ENCODE measurements at regions not wholly inside any gene's neighbourhood (a gene's known extent, or its start where the extent isn't known, plus 50 kb on each side); places are given as distances from the start of the nearest gene placed in this dataset.
"Not testable (repeated sequence)": the region's sequence is repeated elsewhere in the genome, so short reads cannot be mapped to it uniquely, and the experiment has no call there.

DNA sequence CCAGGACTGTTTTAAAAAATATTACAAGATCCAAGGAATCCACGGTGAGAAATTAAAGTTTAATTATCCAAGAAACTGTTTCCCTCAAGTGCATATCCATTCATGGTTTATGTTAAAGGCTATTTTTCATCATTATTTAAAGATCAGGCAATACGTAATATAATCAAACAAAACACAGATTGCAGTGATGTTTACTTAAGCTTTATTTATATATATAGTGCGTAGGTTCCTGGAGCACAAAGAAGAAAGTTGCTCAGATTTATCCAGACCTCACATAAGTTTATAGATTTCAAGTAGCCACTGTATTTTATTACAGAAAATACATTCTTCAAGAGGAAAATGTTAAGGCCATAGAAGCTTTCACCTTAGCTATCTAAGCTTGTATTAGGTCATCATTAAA lies 210.0 kb upstream of the KLF14 start:
- no peak for DNase-seq (ENCODE audit: low read depth)

DNA sequence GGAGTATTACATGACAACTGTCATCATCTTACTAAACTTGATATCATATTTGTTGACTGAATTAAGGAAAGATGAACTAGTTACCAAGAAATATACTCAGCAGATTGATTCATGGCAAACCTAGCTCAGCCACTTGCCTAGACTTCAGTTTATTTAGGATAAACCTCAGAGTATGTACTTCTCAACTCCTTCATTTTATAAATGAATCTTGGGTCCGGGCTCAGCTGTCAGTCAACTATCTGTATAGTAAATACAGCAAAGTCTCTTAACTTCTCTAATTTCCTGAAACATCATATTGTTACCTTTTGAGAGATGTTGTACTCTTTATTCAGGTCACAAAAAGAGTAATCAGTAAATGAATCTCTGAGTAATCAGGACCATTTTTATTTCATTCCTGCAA lies 211.0 kb upstream of the KLF14 start:
- no peak for DNase-seq (ENCODE audit: low read depth)

DNA sequence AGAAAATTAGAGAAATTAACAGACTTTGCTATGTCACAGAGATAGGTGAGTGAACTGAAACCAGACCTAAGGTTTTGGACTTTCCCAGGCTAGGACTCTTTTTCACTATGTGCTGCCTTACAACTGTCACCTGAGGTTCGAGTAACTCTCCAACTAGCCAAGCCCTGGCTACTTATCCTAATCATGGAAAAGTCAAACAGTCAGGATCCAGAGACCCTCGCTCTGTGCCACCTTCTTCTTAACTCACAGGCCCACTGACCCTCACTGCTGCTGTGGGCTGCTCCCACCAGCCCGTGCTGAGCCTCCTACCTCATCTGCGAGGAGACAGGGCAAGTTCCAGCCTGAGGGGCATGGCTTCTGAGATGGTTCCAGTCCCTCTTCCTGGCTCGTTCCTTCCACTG lies 211.4 kb upstream of the KLF14 start:
- no peak for DNase-seq (ENCODE audit: low read depth)

DNA sequence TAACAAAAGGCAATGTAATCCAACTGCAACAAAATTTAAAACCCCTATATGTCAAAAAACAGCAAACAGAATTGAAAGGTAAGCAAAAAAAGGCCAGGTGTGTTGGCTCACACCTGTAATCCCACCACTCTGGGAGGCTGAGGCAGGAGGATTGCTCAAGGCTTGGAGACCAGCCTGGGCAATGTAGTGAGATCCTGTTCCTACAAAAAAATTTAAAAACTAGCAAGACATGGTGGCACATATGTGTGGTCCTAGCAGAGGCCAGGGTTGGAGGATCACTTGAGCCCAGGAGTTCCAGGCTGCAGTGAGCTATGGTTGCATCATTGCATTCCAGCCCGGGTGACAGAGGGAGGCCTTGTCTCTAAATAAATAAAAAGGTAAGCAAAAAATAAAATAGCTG lies 212.1 kb upstream of the KLF14 start:
- no peak for DNase-seq (ENCODE audit: low read depth)

DNA sequence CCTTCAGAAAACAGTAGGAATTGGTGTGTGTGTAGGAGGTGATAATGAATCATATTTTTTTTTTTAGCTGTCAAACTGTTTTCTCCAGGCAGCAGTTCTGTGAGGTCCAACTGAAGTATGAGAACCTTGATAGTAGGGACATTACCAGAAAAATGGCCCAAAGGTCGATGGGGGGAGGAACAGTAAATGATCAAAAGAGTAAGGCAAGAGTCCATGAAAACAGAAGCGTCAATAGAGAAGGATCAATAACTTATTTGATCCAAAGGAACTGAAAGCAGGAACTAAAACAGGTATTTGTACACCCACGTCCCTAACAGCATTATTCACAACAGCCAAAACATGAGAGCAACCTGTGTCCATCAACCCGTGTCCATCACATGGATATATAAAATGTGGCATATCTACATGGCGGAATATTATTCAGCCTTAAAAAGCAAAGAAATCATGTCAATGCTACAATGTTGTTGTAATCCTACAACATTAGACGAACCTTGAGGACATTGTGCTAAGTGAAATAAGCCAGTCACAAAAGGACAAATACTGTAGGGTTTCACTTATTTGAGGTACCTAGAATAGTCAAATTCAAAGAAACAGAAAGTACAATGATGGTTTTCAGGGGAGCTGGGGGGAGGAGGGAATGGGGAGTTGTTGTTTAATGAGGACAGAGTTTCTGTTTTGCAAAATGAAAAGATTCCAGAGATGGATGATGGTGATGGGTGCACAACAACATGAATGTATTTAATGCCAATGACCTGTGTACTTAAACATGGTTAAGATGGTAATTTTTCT lies 214.0 kb upstream of the KLF14 start:
- DNase-seq (ENCODE audit: low read depth) = no peak

DNA sequence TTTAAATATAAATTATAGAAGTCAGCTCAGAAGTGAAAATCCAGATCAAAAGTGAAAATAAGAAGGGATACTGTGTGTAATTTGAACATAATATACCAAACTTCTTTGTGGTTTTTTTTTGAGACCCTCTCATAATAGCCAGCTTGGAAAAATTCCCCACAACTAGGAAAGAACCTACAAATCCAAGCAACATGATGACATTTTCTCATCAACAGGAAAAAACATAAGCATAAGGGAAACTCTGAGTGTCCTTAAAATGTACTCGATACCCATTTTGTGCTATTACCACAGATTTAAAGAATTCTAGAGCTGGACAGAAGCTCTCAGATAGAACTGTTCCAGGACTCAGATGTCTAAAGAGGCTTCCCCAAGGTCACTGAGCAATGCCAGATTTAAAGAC lies 214.8 kb upstream of the KLF14 start:
- DNase-seq (ENCODE audit: low read depth) = no peak

DNA sequence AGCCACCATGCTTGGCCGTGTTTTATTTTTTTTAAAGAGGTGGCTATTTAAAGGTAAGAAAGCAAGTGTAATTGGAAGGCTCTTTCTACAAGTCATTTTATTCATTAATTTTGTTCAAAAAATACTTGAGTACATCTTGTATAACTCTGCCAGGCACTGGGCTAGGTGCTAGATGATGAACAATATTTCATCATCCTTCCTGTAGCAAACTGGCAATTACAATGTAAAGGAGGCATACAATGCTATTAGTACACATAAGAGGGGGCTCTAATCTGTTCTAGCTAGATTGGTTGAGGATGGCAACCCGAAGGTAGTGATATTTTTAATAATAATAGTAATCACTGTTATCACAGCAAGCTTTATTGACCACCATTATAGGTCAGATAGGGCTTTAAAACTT lies 215.5 kb upstream of the KLF14 start:
- no peak for DNase-seq (ENCODE audit: low read depth)

DNA sequence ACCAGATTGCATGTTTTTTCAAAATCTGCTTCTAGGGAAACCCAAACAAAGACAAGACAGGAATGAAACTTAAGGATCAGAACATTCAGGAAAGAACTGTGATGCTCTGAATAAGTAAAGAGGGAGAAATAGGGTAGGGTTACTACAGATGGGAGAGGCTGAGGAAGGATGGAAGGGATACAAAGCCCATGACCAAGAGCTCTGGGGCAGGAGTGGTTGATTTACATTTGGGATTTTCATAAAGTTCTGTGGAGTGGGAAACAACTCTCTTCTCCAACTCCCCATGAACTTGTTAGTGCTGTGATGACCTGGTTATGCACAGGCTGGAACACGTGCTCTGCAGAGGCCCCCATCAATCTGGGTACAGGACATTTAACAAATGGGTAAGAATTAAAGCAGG lies 216.0 kb upstream of the KLF14 start:
- no peak for DNase-seq (ENCODE audit: low read depth)

DNA sequence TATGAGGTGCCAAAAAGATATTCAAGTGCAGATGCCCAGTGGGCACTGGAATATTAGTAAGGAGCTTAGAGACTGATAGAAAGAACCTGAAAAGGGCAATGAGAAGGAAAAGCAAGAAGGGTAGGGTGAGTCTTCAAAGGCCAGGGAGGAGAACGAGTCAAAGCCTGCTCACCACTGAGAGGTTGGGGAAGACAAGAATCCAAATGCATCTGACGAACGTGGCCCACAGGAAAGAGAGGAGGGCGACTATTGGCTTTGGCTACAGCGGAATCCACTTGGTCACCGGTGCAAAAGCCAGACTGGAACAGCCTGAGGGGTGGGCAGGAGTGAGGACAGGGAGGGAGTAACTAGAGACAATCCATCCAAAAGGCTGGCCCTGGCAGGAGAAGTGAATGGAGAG lies 216.7 kb upstream of the KLF14 start:
- no peak for DNase-seq (ENCODE audit: low read depth)

DNA sequence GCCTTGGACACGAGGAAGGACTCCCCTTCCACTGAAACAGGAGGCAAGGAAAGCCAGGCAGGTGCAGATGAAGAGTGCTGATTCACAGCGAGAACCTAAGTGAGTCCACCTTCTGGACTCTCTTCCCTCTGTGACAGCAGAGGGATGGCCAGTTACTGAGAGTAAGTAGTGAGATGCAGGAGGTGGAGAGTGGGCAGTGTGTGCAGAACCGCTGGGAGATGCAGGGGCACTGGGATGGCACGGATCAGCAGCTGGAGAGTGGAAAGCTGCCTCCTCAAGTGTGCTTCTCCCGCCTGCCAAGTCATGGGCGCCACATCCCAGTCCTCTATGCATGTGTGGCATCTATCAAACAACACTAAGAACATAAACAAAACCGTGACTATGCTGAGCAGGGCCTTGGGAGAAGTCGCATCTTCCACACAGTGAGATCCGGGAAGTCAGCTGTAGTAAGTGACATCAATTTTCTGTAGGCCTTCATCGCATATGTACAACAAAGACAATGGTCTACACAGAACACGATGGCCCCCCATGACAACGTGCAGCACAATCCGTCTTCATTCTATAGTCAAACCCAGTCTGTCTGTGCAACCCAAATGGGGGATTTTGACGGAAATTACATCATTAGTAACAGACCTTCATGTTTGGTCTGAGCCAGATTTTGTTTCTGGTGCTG lies 217.4 kb upstream of the KLF14 start:
- DNase-seq (ENCODE audit: low read depth) = no peak

DNA sequence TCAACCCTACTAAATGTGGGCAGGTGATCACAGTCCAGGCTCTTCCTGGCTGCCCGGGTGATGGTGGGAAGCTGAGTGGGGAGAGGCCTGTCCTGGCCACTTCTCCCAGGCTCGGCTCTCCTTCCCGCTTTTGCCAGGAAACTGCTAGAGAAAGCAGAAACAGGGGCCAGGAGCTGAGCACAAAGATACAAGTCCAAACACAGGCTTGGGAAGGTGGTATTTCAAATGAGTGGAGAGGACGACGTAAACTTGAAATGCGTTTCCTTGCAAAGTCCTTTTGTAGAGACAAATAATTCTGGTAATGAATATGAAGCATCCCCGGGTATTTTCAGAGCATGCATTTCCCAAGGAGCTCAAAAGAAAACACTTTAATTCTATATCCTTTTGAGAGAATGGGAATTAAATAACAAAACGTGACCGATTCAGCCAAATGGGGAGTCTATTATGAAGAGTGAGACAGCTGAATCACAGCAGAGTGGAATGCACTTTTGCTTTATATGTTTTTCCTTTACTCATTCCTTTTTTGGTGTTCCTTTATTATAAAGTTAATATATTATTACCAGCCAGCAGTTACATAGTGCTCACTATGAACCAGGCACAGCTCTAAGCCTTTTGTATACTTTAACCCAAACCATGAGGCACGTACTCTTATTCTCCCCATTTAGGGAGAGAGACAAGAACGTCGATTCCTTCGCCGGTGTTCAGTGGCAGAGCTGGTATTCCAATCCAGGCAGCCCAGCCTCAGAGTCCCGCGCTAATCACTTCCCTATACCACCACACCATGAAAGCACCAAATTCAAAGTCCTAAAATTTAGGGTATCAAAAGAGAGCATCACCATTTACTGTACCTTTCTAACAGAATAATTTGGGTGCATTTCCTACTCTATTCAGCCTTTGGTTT lies 218.2 kb upstream of the KLF14 start:
- DNase-seq (ENCODE audit: low read depth) = no peak

DNA sequence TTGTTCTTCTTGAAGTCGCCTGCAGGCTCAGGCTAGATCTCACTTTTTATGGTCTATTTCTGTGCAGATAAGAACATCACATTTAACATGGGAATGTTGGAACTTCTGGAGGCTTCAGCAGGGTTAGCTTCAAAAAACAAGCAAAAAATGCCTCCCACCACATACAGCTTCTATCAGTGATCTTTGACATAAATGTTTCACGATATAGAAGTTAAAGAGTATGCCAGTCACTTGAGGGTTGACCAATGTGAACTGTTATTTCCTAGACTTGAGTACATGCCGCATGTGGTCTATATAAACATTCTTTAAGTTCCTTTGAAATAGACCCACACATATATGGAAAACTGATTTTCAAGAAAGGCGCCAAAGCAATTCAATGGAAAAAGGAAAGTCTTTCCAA lies 219.2 kb upstream of the KLF14 start:
- no peak for DNase-seq (ENCODE audit: low read depth)

DNA sequence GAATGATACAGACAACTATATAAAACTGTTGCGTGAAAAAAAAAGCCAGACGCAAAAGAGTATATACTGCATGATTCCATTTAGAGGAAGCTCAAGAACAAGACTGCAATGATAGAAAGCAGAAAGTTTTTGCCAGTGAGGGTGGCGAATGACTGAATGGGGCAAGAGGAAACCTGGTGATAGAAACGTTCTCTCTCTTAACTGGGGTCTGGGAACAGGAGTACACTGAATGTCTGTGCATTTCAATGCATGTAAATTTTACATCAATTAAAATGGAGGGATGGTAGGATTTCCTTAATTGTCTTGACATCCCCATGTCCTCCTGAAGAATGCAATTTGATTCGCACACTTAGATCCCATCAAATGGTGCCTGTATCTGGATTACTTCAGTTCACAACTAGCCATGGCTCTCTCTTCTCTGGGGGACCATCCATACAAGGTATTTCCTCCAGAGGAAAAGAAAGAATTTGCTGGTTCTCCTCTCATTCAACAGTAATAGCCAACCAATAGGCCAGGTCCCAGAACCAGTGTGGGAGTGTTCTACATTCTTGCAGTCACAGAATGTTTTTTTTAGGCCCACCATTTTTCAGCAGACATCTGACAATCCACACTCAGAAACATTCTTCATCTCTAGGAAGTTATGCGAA lies 221.0 kb upstream of the KLF14 start:
- DNase-seq (ENCODE audit: low read depth) = no peak

DNA sequence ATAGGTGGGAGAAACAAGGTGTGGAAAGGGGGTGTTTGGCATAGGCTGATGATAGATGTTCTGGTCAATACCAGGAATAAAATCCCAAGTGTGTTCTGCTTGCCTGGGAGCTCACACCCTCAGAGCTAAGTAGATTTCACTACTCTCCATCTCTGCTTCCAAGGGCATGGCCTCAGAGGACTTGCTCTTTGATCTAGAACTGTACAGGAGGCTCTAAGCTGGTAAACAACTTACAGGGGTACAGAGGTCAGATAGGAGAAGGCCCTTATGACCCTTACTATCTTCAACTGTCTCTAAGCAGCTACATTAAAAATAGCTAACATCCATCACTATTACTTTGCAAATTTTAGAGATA lies 221.5 kb upstream of the KLF14 start:
- no peak for DNase-seq (ENCODE audit: low read depth)

DNA sequence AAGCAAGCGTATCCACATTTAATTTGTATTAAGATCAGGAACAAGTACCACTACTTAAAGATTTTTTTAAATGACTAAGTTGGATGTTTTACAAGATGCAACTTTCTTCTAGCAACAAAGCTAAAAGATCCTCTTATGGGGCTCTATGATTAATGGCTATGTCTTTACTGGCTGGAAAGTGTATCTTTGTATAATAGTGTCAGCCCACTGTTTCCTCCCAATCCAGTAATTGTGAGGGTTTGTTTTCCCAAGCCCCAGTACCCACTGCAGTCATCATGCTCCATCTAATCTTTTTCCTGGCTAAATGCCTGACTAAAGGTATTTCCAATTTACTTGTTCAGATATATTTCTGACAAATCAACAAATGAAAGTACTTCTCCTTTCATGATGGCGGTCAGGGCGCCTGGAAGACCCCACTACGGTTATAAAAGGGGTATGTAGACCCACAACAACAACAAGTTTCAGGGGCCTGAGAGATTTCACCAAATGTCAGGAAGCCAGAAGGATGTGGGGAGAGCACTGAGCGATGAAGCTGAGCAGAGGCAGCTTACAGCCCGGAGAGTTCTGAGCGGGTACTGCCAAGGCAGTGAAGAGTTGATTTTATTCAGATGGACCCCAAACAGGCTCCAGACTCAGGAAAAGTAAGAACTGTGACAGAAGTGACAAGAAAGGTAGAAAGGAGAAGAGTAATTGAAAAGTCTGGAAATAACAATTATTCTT lies 222.6 kb upstream of the KLF14 start:
- no peak for DNase-seq (ENCODE audit: low read depth)

DNA sequence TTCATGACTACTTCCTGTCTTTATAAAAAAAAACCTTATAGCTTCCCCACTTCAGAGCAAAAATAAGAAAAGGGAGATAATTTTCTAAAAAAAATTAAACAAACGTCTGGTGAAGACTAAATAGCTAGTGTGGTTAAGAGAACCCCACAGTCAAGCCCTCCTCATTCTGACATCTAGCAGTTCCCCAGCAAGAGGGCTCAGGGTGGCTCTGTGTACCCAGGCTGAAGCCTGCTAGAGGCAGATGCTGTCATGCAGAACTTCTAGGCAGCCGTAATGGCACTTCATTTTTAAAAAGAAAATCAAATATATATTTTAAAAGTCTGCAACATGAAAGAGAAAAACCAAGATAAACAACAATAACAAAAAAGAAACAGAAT lies 223.1 kb upstream of the KLF14 start:
- DNase-seq (ENCODE audit: low read depth) = no peak

DNA sequence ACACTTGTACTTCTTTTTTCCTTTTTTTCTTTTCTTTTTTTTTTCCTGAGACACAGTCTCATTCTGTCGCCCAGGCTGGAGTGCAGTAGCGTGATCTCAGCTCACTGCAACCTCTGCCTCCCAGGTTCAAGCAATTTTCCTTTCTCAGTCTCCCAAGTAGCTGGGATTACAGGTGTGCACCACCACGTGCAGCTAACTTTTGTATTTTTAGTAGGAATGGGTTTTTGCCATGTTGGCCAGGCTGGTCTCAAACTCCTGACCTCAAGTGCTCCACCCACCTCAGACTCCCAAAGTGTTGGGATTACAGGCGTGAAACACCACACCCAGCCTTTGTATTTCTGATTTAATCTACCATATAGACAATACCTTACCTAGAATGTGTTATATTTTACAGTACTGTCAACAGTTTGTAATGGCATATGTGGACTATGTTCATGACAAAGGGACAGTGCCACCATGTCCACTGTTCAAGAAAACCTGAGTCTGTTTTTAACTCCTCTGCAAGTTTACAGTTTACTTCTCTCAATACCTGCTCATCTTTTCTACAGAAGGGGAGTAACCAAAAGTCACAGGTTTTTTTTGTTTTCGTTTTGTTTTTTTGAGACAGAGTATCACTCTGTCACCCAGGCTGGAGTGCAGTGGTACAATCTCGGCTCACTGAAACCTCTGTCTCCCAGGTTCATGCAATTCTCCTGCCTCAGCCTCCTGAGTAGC lies 223.9 kb upstream of the KLF14 start:
- not testable (repeated sequence) for DNase-seq (ENCODE audit: low read depth)

DNA sequence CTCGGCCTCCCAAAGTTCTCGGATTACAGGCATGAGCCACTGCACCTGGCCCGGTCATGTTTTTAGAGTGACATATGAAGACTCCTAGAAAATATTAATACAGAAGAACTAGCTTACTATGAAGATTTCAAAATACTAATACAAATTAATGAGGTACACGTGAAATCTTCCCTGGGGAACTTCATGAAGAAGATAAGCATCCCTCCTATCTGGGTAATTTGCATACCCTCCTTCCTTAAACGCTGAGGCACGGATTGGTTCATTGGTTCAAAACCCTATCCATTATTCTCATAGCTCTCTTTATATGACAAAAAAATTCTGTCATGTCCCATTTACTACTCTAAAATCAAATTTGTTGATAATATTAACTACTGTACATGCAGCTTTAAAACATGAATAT lies 224.8 kb upstream of the KLF14 start:
- DNase-seq (ENCODE audit: low read depth) = no peak

DNA sequence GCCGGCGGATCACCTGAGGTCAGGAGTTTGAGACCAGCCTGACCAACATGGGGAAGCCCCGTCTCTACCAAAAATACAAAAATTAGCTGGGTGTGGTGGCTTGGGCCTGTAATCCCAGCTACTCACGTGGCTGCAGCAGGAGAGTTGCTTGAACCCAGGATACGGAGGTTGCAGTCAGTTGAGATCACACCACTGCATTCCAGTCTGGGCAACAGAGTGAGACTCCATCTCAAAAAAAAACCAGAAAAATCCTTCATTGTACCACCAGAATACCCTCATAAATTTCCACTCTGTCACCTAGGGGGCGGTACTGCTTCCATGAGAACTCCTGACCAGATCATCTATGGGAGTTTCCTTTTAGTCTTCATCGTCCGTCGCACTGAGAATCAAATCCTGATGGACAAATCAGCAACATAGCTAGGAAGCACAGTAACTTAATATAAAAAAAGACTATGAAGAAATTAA lies 225.8 kb upstream of the KLF14 start:
- peak; percentile 89 for DNase-seq (ENCODE audit: low read depth)

DNA sequence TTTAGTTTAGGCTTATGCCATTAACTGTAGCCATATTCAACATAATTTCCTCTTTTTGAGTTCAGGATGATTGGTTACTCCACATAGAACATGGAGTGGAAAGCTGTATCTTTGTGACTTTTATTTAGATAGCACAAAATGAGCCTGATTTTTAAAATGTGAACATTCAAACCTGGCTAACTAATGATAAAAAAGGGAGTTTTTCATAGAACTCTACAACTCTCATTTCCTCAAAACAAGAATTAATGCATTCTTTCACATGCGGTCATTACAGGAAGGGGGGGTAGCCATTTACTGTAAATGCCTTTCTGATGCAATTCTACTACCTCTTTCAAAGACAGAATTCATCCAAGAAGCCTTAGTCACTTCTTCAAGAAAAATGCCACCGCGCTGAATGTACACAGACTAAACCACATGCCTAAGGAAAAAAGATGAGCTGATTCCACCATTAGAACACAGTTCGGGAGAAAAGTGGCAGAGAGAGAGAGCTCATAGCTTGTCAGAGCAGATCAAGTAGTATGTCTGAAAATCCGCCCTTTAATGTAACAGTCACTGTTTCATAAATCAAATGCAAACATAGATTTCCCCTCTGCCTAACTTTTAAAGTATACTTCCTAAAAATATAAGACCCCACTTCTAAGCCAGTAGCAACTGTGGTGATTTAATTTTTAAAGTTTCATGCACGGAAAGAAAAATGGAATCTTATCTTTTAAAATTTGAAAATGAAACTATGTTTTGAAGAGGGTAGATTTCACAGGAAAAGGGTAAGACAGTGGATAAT lies 226.4 kb upstream of the KLF14 start:
- DNase-seq (ENCODE audit: low read depth) = peak; percentile 98
